ENCODE measurements at regions not wholly inside any gene's neighbourhood (a gene's known extent, or its start where the extent isn't known, plus 50 kb on each side); places are given as distances from the start of the nearest gene placed in this dataset.
"Not testable (repeated sequence)": the region's sequence is repeated elsewhere in the genome, so short reads cannot be mapped to it uniquely, and the experiment has no call there.

GRCh38 chr20:29119141-29119540 is 2138.3 kb upstream of the DEFB115 start:
- DNase-seq (ENCODE audit: low read depth in 4 of 4, low spot score in 3 of 4) = no peak

GRCh38 chr20:29119684-29120083 is 2137.8 kb upstream of the DEFB115 start:
- not testable (repeated sequence) for DNase-seq (ENCODE audit: low read depth in 4 of 4, low spot score in 3 of 4)

- not testable (repeated sequence) for DNase-seq (ENCODE audit: low read depth in 4 of 4, low spot score in 3 of 4)
These were observed 2137.4 kb upstream of the DEFB115 start for GRCh38 chr20:29120088-29120487.

GRCh38 chr20:29120575-29120974 is 2136.9 kb upstream of the DEFB115 start:
- not testable (repeated sequence) for DNase-seq (ENCODE audit: low read depth in 4 of 4, low spot score in 3 of 4)

- DNase-seq (ENCODE audit: low read depth in 4 of 4, low spot score in 3 of 4) = not testable (repeated sequence)
These were observed 2134.7 kb upstream of the DEFB115 start for GRCh38 chr20:29122784-29123183.

- no peak for DNase-seq (ENCODE audit: low read depth in 4 of 4, low spot score in 3 of 4)
These were observed 2133.6 kb upstream of the DEFB115 start for GRCh38 chr20:29123861-29124260.

Measured in left renal pelvis (tissue), 4 donors.